ENCODE measurements at regions not wholly inside any gene's neighbourhood (a gene's known extent, or its start where the extent isn't known, plus 50 kb on each side); places are given as distances from the start of the nearest gene placed in this dataset.
"Not testable (repeated sequence)": the region's sequence is repeated elsewhere in the genome, so short reads cannot be mapped to it uniquely, and the experiment has no call there.

DNA sequence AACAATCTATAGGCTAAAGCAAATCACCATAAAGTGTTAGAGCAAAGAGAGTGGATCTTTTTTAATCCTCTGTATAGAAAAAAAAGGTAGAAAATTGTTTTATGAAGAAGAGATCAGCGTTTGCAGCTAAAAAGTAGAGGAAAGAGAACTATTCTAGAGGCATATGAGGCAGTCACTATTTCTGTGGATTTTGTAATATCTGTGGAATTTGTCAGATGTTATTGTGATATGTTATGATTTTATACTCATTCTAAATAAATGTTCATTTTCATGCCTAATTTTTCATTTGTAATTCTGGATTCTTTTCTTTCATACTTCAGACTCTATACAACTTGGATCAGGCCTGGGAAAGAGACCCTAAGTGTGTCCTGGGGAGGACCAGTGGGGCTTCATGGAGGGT lies 295.0 kb upstream of the LYZL1 start:
- DNase-seq (no peak), ATAC-seq (no peak)
- Histone ChIP-seq H3K9me3 (no peaks in the 10 kb centered on the region), H3K4me1 (peaks cover 4% of the 10 kb centered on the region), H3K27me3 (no peaks in the 10 kb centered on the region), H3K27ac (no peak overlapping the region), H3K36me3 (no peaks in the 10 kb centered on the region), H3K4me3 (no peak overlapping the region)
- intact Hi-C loops (cut with DNase I), result loop anchor here (10.0 kb wide), 1 partner anchor 329 kb away; no protein-coding TSS in a partner anchor
- TF ChIP-seq, protein P1, sequence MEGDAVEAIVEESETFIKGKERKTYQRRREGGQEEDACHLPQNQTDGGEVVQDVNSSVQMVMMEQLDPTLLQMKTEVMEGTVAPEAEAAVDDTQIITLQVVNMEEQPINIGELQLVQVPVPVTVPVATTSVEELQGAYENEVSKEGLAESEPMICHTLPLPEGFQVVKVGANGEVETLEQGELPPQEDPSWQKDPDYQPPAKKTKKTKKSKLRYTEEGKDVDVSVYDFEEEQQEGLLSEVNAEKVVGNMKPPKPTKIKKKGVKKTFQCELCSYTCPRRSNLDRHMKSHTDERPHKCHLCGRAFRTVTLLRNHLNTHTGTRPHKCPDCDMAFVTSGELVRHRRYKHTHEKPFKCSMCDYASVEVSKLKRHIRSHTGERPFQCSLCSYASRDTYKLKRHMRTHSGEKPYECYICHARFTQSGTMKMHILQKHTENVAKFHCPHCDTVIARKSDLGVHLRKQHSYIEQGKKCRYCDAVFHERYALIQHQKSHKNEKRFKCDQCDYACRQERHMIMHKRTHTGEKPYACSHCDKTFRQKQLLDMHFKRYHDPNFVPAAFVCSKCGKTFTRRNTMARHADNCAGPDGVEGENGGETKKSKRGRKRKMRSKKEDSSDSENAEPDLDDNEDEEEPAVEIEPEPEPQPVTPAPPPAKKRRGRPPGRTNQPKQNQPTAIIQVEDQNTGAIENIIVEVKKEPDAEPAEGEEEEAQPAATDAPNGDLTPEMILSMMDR (IDR thresholded peaks at IDR 0.05), result no peak

DNA sequence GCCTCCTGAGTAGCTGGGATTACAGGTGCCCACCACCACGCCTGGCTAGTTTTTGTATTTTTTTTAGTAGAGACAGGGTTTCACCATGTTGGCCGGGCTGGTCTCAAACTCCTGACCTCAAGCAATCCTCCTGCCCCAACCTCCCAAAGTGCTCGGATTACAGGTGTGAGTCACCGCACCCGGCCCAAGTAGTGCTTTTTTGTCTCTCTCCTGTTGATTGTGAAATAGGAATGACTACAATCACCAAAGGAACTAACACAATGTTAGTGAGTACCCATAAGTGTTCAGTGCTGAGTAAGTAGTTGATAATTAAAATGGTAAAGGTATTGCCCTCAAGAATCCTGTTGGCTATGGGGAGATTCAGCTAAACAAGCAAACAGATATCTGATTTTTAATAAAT lies 294.1 kb upstream of the LYZL1 start:
- intact Hi-C loops (cut with DNase I), result loop anchor here (10.0 kb wide), 1 partner anchor 330 kb away; no protein-coding TSS in a partner anchor
- not testable (repeated sequence) for H3K27me3 ChIP-seq, H3K36me3 ChIP-seq, H3K4me3 ChIP-seq, ATAC-seq, DNase-seq, H3K4me1 ChIP-seq, H3K27ac ChIP-seq, H3K9me3 ChIP-seq

DNA sequence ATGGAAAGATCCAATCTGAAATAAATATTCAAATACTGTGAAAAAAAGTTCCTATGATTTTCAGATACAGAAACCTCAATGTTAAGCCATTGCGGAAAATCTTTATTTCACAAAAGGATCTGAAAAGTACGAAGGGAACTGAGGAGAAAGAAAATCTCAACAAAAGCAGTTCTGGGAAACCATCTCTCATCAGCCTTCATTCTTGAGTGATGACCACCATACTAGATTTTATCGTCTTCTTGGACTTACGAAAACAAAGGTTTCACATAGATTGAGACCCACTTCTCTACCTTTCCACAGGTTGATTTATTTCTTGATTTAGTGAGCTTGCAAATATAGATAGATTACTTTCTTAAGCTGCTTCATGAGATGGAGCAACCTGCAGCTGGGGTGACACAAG lies 293.4 kb upstream of the LYZL1 start:
- intact Hi-C loops (cut with DNase I), result loop anchor here (10.0 kb wide), 1 partner anchor 331 kb away; no protein-coding TSS in a partner anchor
- TF ChIP-seq, protein P1 (IDR thresholded peaks at IDR 0.05), result no peak
- H3K4me1 ChIP-seq, result peaks cover 4% of the 10 kb centered on the region
- no peaks in the 10 kb centered on the region for H3K27me3 ChIP-seq
- DNase-seq (no peak), ATAC-seq (no peak)
- no peak overlapping the region for H3K4me3 ChIP-seq
- H3K9me3 ChIP-seq, result no peaks in the 10 kb centered on the region
- H3K36me3 ChIP-seq, result no peaks in the 10 kb centered on the region
- H3K27ac ChIP-seq, result no peak overlapping the region

DNA sequence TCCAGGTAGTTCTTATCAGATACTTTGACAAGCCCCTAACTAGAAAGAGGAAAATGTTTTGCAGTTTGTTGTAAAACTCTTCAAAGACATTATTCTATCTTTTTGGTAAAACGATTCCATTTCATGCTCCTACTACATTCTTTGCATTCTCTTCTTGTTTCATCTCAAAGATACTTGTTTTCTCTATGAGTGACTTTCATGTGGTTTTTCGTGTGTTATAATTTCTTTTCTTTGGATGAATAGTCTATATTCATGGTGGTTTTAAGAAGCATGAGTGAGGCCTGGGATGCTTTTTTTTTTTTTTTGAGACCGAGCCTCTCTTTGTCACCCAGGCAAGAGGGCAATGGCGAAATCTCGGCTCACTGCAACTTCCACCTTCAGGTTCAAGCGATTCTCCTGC lies 292.5 kb upstream of the LYZL1 start:
- intact Hi-C loops (cut with DNase I), result loop anchor here (10.0 kb wide), 1 partner anchor 332 kb away; no protein-coding TSS in a partner anchor

DNA sequence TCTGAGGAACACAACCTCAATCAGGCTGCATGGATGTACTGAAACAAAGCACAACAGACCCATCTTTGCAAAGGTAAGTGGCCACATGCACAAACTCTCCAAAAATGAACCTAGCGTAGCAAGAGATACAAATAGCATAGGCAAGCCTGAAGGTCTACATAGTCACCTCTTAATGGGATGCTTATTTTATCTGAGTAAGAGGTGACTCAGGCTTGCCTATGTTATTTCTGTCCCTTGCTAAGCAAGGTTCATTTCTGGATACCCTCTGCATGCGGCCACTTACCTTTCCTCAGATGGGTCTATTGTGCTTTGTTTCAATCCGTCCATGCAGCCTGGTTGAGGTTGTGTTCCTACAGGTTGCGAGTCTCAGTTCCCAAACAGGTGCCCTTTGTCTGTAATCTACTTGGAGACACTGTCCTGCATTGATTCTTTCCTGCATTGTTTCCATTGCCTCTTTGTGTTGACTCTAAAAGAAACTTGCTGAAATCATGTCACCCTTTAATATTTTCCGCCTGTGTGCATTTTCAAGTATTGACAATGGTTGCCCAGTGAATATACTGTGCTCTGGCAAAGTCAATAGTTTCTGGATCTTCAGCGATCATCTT lies 291.8 kb upstream of the LYZL1 start:
- DNase-seq (no peak), ATAC-seq (no peak)
- intact Hi-C loops (cut with DNase I), result loop anchor here (10.0 kb wide), 1 partner anchor 332 kb away; no protein-coding TSS in a partner anchor
- no peak overlapping the region for H3K4me3 ChIP-seq
- H3K27me3 ChIP-seq, result no peaks in the 10 kb centered on the region
- TF ChIP-seq, protein P1 (IDR thresholded peaks at IDR 0.05), result no peak
- no peaks in the 10 kb centered on the region for H3K36me3 ChIP-seq
- H3K27ac ChIP-seq, result no peak overlapping the region
- peaks cover 4% of the 10 kb centered on the region for H3K4me1 ChIP-seq
- H3K9me3 ChIP-seq, result no peaks in the 10 kb centered on the region

More for the DNA sequence above, 292.5 kb upstream of the LYZL1 start:
- H3K4me3 ChIP-seq, result no peak overlapping the region
- TF ChIP-seq, protein P1 (IDR thresholded peaks at IDR 0.05), result no peak
- H3K36me3 ChIP-seq, result no peaks in the 10 kb centered on the region
- ATAC-seq, result no peak
- no peak for DNase-seq
- no peaks in the 10 kb centered on the region for H3K27me3 ChIP-seq
- H3K9me3 ChIP-seq, result no peaks in the 10 kb centered on the region
- H3K4me1 ChIP-seq, result peaks cover 4% of the 10 kb centered on the region
- H3K27ac ChIP-seq, result no peak overlapping the region

DNA sequence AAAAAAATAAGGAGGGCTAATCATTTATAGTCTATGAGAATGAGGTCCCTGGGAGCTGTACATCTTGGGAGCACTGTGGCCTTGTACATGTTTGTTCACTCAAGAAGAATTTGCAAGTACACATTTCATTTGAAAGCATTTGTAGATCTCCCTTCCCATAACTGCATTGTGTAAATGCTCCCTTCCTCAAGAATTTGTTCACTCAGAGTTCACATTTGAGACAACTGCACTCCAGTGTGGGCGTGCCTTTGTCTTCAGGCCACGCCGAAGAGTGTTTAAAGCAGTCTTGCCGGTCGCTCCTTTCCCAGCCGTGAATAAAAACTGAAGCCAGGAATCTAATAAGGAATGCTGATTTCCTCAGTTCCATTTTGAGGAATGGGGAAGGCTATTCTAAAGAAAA lies 291.1 kb upstream of the LYZL1 start:
- no peaks in the 10 kb centered on the region for H3K27me3 ChIP-seq
- no peaks in the 10 kb centered on the region for H3K9me3 ChIP-seq
- intact Hi-C loops (cut with DNase I), result loop anchor here (10.0 kb wide), 1 partner anchor 333 kb away; no protein-coding TSS in a partner anchor
- DNase-seq (no peak), ATAC-seq (peak; percentile 72)
- no peaks in the 10 kb centered on the region for H3K36me3 ChIP-seq
- TF ChIP-seq, protein P1 (IDR thresholded peaks at IDR 0.05), result no peak
- no peak overlapping the region for H3K27ac ChIP-seq
- H3K4me1 ChIP-seq, result peaks cover 4% of the 10 kb centered on the region
- H3K4me3 ChIP-seq, result peak overlapping the region; percentile 28

Data from upper lobe of right lung (tissue), 1 donor.